Testis (tissue), 2 donors: ENCODE measurements at regions not wholly inside any gene's neighbourhood (a gene's known extent, or its start where the extent isn't known, plus 50 kb on each side); places are given as distances from the start of the nearest gene placed in this dataset.

ENCODE experiments used
- POLR2A ChIP-seq: fragments of 450-650 bp; IDR thresholded peaks from one replicate; pipeline ENCODE4 v1.6.1; 2017; ENCODE audit warnings: antibody characterized with exemption, mild to moderate bottlenecking, moderate library complexity
- TF ChIP-seq, protein P1 (sequence below), 3 experiments: fragments of 450-650 bp in 2 of 3; fragments of 200-600 bp in 1 of 3; sonication (generic) in 1 of 3; IDR thresholded peaks; one replicate each; pipeline ENCODE4 v1.5.1; 2016 to 2019; ENCODE audit warnings: antibody characterized with exemption in 3 of 3, mild to moderate bottlenecking in 2 of 3, moderate library complexity in 1 of 3

DNA sequence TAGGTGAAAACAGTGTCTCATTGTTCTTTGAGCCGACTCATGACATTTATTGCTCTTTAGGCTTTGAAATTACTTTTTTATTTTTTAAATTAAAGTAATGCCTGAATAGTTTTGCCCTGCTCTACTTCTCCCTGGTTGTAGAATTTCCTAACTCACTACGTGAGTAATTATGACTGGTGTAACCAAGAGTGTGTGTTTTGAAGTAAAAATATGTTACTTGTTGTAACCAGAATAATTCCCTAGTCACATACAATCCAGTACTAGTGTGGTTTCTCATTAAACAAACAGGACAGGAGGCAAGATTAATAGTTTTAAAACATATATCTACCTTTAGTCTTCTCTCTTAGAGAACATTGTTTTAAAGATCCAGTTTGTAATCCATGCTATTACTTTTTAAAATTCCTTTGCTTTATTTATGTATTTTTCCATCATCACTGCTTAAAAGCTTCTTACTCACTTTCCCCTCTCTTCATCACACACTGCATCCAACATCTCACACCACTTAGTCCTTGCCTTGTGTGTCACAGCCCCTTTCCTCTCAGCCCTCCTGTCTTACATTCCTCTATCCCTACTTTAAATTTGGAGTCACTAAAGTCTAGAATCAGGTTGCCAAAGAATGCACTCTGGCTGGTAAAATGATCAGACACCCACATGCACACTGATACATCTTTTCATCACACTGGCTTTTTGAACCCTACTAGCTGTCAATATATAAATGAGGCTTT, 219.7 kb downstream of the WNT5A start:
- TF ChIP-seq, protein P1, sequence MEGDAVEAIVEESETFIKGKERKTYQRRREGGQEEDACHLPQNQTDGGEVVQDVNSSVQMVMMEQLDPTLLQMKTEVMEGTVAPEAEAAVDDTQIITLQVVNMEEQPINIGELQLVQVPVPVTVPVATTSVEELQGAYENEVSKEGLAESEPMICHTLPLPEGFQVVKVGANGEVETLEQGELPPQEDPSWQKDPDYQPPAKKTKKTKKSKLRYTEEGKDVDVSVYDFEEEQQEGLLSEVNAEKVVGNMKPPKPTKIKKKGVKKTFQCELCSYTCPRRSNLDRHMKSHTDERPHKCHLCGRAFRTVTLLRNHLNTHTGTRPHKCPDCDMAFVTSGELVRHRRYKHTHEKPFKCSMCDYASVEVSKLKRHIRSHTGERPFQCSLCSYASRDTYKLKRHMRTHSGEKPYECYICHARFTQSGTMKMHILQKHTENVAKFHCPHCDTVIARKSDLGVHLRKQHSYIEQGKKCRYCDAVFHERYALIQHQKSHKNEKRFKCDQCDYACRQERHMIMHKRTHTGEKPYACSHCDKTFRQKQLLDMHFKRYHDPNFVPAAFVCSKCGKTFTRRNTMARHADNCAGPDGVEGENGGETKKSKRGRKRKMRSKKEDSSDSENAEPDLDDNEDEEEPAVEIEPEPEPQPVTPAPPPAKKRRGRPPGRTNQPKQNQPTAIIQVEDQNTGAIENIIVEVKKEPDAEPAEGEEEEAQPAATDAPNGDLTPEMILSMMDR (IDR thresholded peaks at IDR 0.05) = no peak
- TF ChIP-seq POLR2A = no peak
